WTC11 (cell line): ENCODE measurements at regions not wholly inside any gene's neighbourhood (a gene's known extent, or its start where the extent isn't known, plus 50 kb on each side); places are given as distances from the start of the nearest gene placed in this dataset.

Source experiments
- CTCF ChIP-seq: fragments of 200-600 bp; IDR thresholded peaks from 2 replicates; pipeline ENCODE4 v1.8.0; 2022; ENCODE audit warnings: antibody characterized with exemption
- ETV6 ChIP-seq: sonication (generic); formaldehyde crosslinking; IDR thresholded peaks from 2 replicates; pipeline ENCODE4 v1.8.1; 2022; ENCODE audit warnings: mild to moderate bottlenecking, missing genetic modification reagents
- GRHL2 ChIP-seq: fragments of 250-450 bp; sonication (Bioruptor Pico); IDR thresholded peaks from 2 replicates; pipeline ENCODE4 v1.8.0; 2022; ENCODE audit warnings: mild to moderate bottlenecking, moderate library complexity; ENCODE audit not compliant: insufficient replicate concordance, severe bottlenecking
- MXD4 ChIP-seq: fragments of 250-450 bp; sonication (Bioruptor Pico); IDR thresholded peaks from 2 replicates; pipeline ENCODE4 v1.8.0; 2021; ENCODE audit warnings: mild to moderate bottlenecking, moderate library complexity, borderline replicate concordance
- NFYB ChIP-seq: sonication (generic); formaldehyde crosslinking; conservative IDR thresholded peaks from 2 replicates; pipeline ENCODE4 v1.8.0; 2022; ENCODE audit warnings: low read depth, missing genetic modification reagents
- RELA ChIP-seq: sonication (generic); formaldehyde crosslinking; IDR thresholded peaks from 2 replicates; pipeline ENCODE4 v1.8.1; 2022; ENCODE audit warnings: missing genetic modification reagents, mild to moderate bottlenecking, borderline replicate concordance
- SP1 ChIP-seq: sonication (generic); formaldehyde crosslinking; conservative IDR thresholded peaks from 2 replicates; pipeline ENCODE4 v1.8.1; 2022; ENCODE audit warnings: missing genetic modification reagents
- TEAD4 ChIP-seq: sonication (generic); formaldehyde crosslinking; IDR thresholded peaks from 2 replicates; pipeline ENCODE4 v1.8.0; 2022; ENCODE audit warnings: mild to moderate bottlenecking, missing genetic modification reagents
- USF2 ChIP-seq: sonication (generic); formaldehyde crosslinking; IDR thresholded peaks from 2 replicates; pipeline ENCODE4 v1.8.1; 2023; ENCODE audit warnings: mild to moderate bottlenecking, missing genetic modification reagents, moderate library complexity
- ZNF671 ChIP-seq: fragments of 250-450 bp; sonication (Bioruptor Pico); IDR thresholded peaks from 2 replicates; pipeline ENCODE4 v1.8.0; 2021; ENCODE audit warnings: mild to moderate bottlenecking
- TF ChIP-seq, protein P1 (sequence below): sonication (generic); formaldehyde crosslinking; IDR thresholded peaks from 2 replicates; pipeline ENCODE4 v1.8.0; 2022; ENCODE audit warnings: mild to moderate bottlenecking, missing genetic modification reagents
- TF ChIP-seq, protein P2 (sequence below): sonication (generic); formaldehyde crosslinking; IDR thresholded peaks from 2 replicates; pipeline ENCODE4 v1.8.1; 2022; ENCODE audit warnings: mild to moderate bottlenecking, missing genetic modification reagents, moderate library complexity, borderline replicate concordance
- TF ChIP-seq, protein P3 (sequence below): sonication (generic); formaldehyde crosslinking; IDR thresholded peaks from 2 replicates; pipeline ENCODE4 v1.8.0; 2022; ENCODE audit warnings: mild to moderate bottlenecking, missing genetic modification reagents
- TF ChIP-seq, protein P4 (sequence below): sonication (generic); formaldehyde crosslinking; IDR thresholded peaks from 2 replicates; pipeline ENCODE4 v1.8.0; 2023; ENCODE audit warnings: missing genetic modification reagents

GRCh38 chr1:95582191-95582590 lies 348.2 kb downstream of the RWDD3 start:
- TF ChIP-seq MXD4 (CRISPR knock-in tag) (no peak), CTCF (no peak), NFYB (no peak), TEAD4 (no peak), RELA (CRISPR knock-in tag) (no peak), ZNF671 (CRISPR knock-in tag) (no peak), ETV6 (CRISPR knock-in tag) (no peak), USF2 (no peak), SP1 (CRISPR knock-in tag) (no peak), GRHL2 (CRISPR knock-in tag) (no peak)
- TF ChIP-seq, protein P1, sequence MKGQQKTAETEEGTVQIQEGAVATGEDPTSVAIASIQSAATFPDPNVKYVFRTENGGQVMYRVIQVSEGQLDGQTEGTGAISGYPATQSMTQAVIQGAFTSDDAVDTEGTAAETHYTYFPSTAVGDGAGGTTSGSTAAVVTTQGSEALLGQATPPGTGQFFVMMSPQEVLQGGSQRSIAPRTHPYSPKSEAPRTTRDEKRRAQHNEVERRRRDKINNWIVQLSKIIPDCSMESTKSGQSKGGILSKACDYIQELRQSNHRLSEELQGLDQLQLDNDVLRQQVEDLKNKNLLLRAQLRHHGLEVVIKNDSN = no peak
- TF ChIP-seq, protein P2, sequence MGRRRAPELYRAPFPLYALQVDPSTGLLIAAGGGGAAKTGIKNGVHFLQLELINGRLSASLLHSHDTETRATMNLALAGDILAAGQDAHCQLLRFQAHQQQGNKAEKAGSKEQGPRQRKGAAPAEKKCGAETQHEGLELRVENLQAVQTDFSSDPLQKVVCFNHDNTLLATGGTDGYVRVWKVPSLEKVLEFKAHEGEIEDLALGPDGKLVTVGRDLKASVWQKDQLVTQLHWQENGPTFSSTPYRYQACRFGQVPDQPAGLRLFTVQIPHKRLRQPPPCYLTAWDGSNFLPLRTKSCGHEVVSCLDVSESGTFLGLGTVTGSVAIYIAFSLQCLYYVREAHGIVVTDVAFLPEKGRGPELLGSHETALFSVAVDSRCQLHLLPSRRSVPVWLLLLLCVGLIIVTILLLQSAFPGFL = no peak
- TF ChIP-seq, protein P3, sequence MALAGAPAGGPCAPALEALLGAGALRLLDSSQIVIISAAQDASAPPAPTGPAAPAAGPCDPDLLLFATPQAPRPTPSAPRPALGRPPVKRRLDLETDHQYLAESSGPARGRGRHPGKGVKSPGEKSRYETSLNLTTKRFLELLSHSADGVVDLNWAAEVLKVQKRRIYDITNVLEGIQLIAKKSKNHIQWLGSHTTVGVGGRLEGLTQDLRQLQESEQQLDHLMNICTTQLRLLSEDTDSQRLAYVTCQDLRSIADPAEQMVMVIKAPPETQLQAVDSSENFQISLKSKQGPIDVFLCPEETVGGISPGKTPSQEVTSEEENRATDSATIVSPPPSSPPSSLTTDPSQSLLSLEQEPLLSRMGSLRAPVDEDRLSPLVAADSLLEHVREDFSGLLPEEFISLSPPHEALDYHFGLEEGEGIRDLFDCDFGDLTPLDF = no peak
- TF ChIP-seq, protein P4, sequence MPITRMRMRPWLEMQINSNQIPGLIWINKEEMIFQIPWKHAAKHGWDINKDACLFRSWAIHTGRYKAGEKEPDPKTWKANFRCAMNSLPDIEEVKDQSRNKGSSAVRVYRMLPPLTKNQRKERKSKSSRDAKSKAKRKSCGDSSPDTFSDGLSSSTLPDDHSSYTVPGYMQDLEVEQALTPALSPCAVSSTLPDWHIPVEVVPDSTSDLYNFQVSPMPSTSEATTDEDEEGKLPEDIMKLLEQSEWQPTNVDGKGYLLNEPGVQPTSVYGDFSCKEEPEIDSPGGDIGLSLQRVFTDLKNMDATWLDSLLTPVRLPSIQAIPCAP (CRISPR knock-in tag) = no peak
